K562 (cell line): ENCODE measurements at regions not wholly inside any gene's neighbourhood (a gene's known extent, or its start where the extent isn't known, plus 50 kb on each side); places are given as distances from the start of the nearest gene placed in this dataset.

Source experiments
- ATAC-seq: fragments of 200-7000 bp; cut with Tn5 transposase; 3 replicates; pipeline ENCODE4 v1.9.1; 2020; ENCODE audit warnings: moderate library complexity
- BruUV-seq: library from RNA; stranded (reverse); fragments of 400-500 nt; replicated peaks from 2 replicates; lab custom pipeline; 2021; lab: Mats Ljungman, UMichigan
- CTCF ChIA-PET: fragments of 300-600 bp; formaldehyde crosslinking; extraction: SDS; loops from one replicate; lab custom pipeline; 2021; ENCODE audit warnings: low intra/inter-chr PET ratio; lab: Yijun Ruan, JAX
- POLR2A ChIA-PET: fragments of 300-600, 350-650 bp; sonication (Branson Sonifier 250); formaldehyde crosslinking; extraction: SDS; loops from one replicate; lab custom pipeline; 2021; ENCODE audit warnings: antibody characterized with exemption, inconsistent platforms; lab: Yijun Ruan, JAX
- DNase-seq, 4 experiments: peaks; one replicate each; pipeline versions ENCODE4 v3.0.0 to v3.0.0-alpha.2; 2011 to 2018; ENCODE audit warnings: low spot score in 3 of 4, mixed read lengths in 3 of 4; ENCODE audit errors: extremely low read depth in 1 of 4
- FAIRE-seq: peaks from 2 replicates; lab custom pipeline; 2011; peaks lifted over from hg19 to GRCh38; lab: Jason Lieb, UNC
- H2AFZ ChIP-seq: 2 replicates; pipeline ENCODE4 v1.6.0; 2011; ENCODE audit warnings: low read depth, low read length, control low read depth, inconsistent platforms
- H3K27ac ChIP-seq: fragments of 200-600 bp; 3 replicates; pipeline ENCODE4 v1.8.0; 2011; ENCODE audit warnings: low read depth, mild to moderate bottlenecking, control low read depth, inconsistent platforms, low read length, moderate library complexity, mixed read lengths; ENCODE audit errors: extremely low read depth
- H3K27me3 ChIP-seq, 2 experiments: fragments of 300-600 bp in 1 of 2; 2 replicates in 1 of 2; 3 replicates in 1 of 2; pipeline versions ENCODE4 v1.6.0 to v1.8.0; 2011; ENCODE audit warnings: inconsistent platforms in 2 of 2, low read length in 2 of 2, mild to moderate bottlenecking in 1 of 2, mixed read lengths in 1 of 2, moderate library complexity in 1 of 2; ENCODE audit not compliant: control insufficient read depth in 2 of 2, insufficient read depth in 2 of 2
- H3K36me3 ChIP-seq: fragments of 300-600 bp; 3 replicates; pipeline ENCODE4 v1.8.0; 2011; ENCODE audit warnings: mild to moderate bottlenecking, low read length, inconsistent platforms; ENCODE audit not compliant: control insufficient read depth, insufficient read depth
- H3K4me1 ChIP-seq, 2 experiments: fragments of 200-600 bp in 1 of 2; replicated peaks in 1 of 2; 2 replicates in 1 of 2; 3 replicates in 1 of 2; pipeline versions ENCODE4 v1.5.1 to v1.8.0; 2011; ENCODE audit warnings: inconsistent platforms in 2 of 2, low read length in 2 of 2, mild to moderate bottlenecking in 1 of 2, mixed read lengths in 1 of 2, moderate library complexity in 1 of 2; ENCODE audit not compliant: control insufficient read depth in 2 of 2, insufficient read depth in 2 of 2
- H3K4me2 ChIP-seq: 2 replicates; pipeline ENCODE4 v1.6.1; 2011; ENCODE audit warnings: low read length, control low read depth, inconsistent platforms, mixed read lengths; ENCODE audit not compliant: insufficient read depth
- H3K4me3 ChIP-seq: fragments of 200-600 bp; sonication (generic), shearing (Covaris generic); 2 replicates; pipeline ENCODE4 v1.5.1; 2016; ENCODE audit warnings: control low read depth, inconsistent platforms
- H3K79me2 ChIP-seq: fragments of 200-600 bp; 3 replicates; pipeline ENCODE4 v1.8.0; 2011; ENCODE audit warnings: low read length, inconsistent platforms; ENCODE audit not compliant: control insufficient read depth, insufficient read depth
- H3K9ac ChIP-seq, 2 experiments: 2 replicates each; pipeline versions ENCODE4 v1.6.0 to v1.6.1; 2011; ENCODE audit warnings: low read depth in 2 of 2, low read length in 2 of 2, control low read depth in 1 of 2, inconsistent platforms in 1 of 2, mild to moderate bottlenecking in 1 of 2, mixed read lengths in 1 of 2; ENCODE audit not compliant: insufficient read depth in 1 of 2
- H3K9me1 ChIP-seq: one replicate; pipeline ENCODE4 v1.6.0; 2011; ENCODE audit warnings: inconsistent platforms, mild to moderate bottlenecking, low read length, moderate library complexity; ENCODE audit not compliant: control insufficient read depth, insufficient read depth
- H3K9me3 ChIP-seq: replicated peaks from 2 replicates; pipeline ENCODE4 v1.5.1; 2011; ENCODE audit warnings: low read depth, low read length, inconsistent platforms; ENCODE audit not compliant: control insufficient read depth, insufficient read depth
- H4K20me1 ChIP-seq: replicated peaks from 2 replicates; pipeline ENCODE4 v1.6.1; 2011; ENCODE audit warnings: low read length, inconsistent platforms, mixed read lengths; ENCODE audit not compliant: control insufficient read depth, insufficient read depth
- CBX5 ChIP-seq: IDR thresholded peaks from 2 replicates; pipeline ENCODE4 v1.6.1; 2014; ENCODE audit warnings: low read depth, borderline replicate concordance
- CTCF ChIP-seq, 3 experiments: IDR thresholded peaks in 2 of 3; conservative IDR thresholded peaks in 1 of 3; 2 replicates each; pipeline ENCODE4 v1.5.1; 2011 to 2012; ENCODE audit warnings: low read length in 3 of 3, mild to moderate bottlenecking in 3 of 3, control low read depth in 2 of 3, improper control_type of control experiment in 1 of 3, inconsistent platforms in 1 of 3, low read depth in 1 of 3, mixed read lengths in 1 of 3, moderate library complexity in 1 of 3; ENCODE audit not compliant: insufficient read depth in 2 of 3
- DIDO1 ChIP-seq: fragments of 450-650 bp; IDR thresholded peaks from 2 replicates; pipeline ENCODE4 v1.6.1; 2016; ENCODE audit warnings: low read depth, missing biosample characterization, missing genetic modification characterization
- HNRNPLL ChIP-seq: fragments of 200-400 bp; formaldehyde crosslinking; IDR thresholded peaks from 2 replicates; pipeline ENCODE4 v1.6.1; 2017; ENCODE audit warnings: low read length, low read depth, mild to moderate bottlenecking; ENCODE audit not compliant: poor library complexity, severe bottlenecking
- LARP7 ChIP-seq: fragments of 450-650 bp; IDR thresholded peaks from 2 replicates; pipeline ENCODE4 v1.6.1; 2016
- LCOR ChIP-seq: sonication (generic); formaldehyde crosslinking; IDR thresholded peaks from 2 replicates; pipeline ENCODE4 v1.8.0; 2022; ENCODE audit warnings: mild to moderate bottlenecking, missing genetic modification reagents
- MAZ ChIP-seq, 2 experiments: fragments of 450-650 bp in 1 of 2; sonication (generic) in 1 of 2; formaldehyde crosslinking; IDR thresholded peaks in 1 of 2; conservative IDR thresholded peaks in 1 of 2; 2 replicates each; pipeline versions ENCODE4 v1.4.0 to v1.5.0; 2020; ENCODE audit warnings: mild to moderate bottlenecking in 1 of 2, missing genetic modification reagents in 1 of 2
- PTBP1 ChIP-seq: fragments of 200-400 bp; formaldehyde crosslinking; IDR thresholded peaks from 2 replicates; pipeline ENCODE4 v1.6.1; 2017; ENCODE audit warnings: low read depth, low read length
- TEAD1 ChIP-seq, 2 experiments: fragments of 450-650 bp in 1 of 2; sonication (generic) in 1 of 2; formaldehyde crosslinking; IDR thresholded peaks; 2 replicates each; pipeline versions ENCODE4 v1.4.0 to v1.8.0; 2020 to 2022; ENCODE audit warnings: mild to moderate bottlenecking in 2 of 2, missing genetic modification reagents in 1 of 2
- U2AF1 ChIP-seq: fragments of 200-400 bp; formaldehyde crosslinking; optimal IDR thresholded peaks from 2 replicates; pipeline ENCODE3; 2017; ENCODE audit warnings: mild to moderate bottlenecking, low read depth, low read length, moderate library complexity
- ZNF277 ChIP-seq: fragments of 250-450 bp; sonication (Bioruptor Pico); IDR thresholded peaks from 2 replicates; pipeline ENCODE4 v1.8.0; 2022; ENCODE audit warnings: inconsistent platforms, mild to moderate bottlenecking, moderate library complexity, borderline replicate concordance
- ZNF699 ChIP-seq: fragments of 250-450 bp; sonication (Bioruptor Pico); IDR thresholded peaks from 2 replicates; pipeline ENCODE4 v1.8.0; 2021; ENCODE audit warnings: mild to moderate bottlenecking, moderate library complexity; ENCODE audit not compliant: insufficient replicate concordance
- WGBS: fragments of 100-300 bp; shearing (Covaris generic); methylation state at CpG from one replicate; pipeline ENCODE4 v1.1.6; 2016; ENCODE audit warnings: low coverage, mixed read lengths; ENCODE audit not compliant: insufficient coverage; ENCODE audit errors: missing lambda C conversion rate; 5-methylcytosine and 5-hydroxymethylcytosine counted together
- in situ Hi-C: fragments of 300-500 bp; cut with MboI; formaldehyde crosslinking; loops from 4 replicates; pipeline ENCODE4 v1.15.0; 2018; ENCODE audit warnings: inconsistent platforms, mixed read lengths
- intact Hi-C: fragments of 100-400 bp; cut with micrococcal nuclease; formaldehyde crosslinking; loops from 2 replicates; pipeline ENCODE4 v1.14.2; 2022
- TF ChIP-seq, protein P1 (sequence below): sonication (generic); formaldehyde crosslinking; IDR thresholded peaks from 2 replicates; pipeline ENCODE4 v1.8.1; 2023; ENCODE audit warnings: mild to moderate bottlenecking, missing genetic modification reagents
- TF ChIP-seq, protein P2 (sequence below): fragments of 450-650 bp; formaldehyde crosslinking; IDR thresholded peaks from 2 replicates; pipeline ENCODE4 v1.4.0; 2022; ENCODE audit warnings: mild to moderate bottlenecking, moderate library complexity

- FAIRE-seq (no peak), DNase-seq (no peak), ATAC-seq (no peak)
- TF ChIP-seq, protein P1, sequence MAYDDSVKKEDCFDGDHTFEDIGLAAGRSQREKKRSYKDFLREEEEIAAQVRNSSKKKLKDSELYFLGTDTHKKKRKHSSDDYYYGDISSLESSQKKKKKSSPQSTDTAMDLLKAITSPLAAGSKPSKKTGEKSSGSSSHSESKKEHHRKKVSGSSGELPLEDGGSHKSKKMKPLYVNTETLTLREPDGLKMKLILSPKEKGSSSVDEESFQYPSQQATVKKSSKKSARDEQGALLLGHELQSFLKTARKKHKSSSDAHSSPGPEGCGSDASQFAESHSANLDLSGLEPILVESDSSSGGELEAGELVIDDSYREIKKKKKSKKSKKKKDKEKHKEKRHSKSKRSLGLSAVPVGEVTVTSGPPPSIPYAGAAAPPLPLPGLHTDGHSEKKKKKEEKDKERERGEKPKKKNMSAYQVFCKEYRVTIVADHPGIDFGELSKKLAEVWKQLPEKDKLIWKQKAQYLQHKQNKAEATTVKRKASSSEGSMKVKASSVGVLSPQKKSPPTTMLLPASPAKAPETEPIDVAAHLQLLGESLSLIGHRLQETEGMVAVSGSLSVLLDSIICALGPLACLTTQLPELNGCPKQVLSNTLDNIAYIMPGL (CRISPR knock-in tag) = no peak
- TF ChIP-seq MAZ (CRISPR knock-in tag; conservative IDR thresholded peaks at IDR 0.05 in 1 of 2, IDR thresholded peaks at IDR 0.05 in 1 of 2) = no peak
- no peak for TF ChIP-seq ZNF277 (CRISPR knock-in tag)
- TF ChIP-seq LARP7 = no peak
- no peak for TF ChIP-seq U2AF1
- TF ChIP-seq CTCF (IDR thresholded peaks at IDR 0.05 in 2 of 3, conservative IDR thresholded peaks at IDR 0.05 in 1 of 3; ENCODE audit: insufficient read depth in 2 of 3, low read depth in 1 of 3, low read length in 3 of 3) = no peak
- TF ChIP-seq CBX5 = no peak
- no peak for TF ChIP-seq PTBP1
- no peak for TF ChIP-seq LCOR (CRISPR knock-in tag)
- no peak for TF ChIP-seq TEAD1 (CRISPR knock-in tag; IDR thresholded peaks at IDR 0.05)
- TF ChIP-seq ZNF699 = no peak
- TF ChIP-seq, protein P2, sequence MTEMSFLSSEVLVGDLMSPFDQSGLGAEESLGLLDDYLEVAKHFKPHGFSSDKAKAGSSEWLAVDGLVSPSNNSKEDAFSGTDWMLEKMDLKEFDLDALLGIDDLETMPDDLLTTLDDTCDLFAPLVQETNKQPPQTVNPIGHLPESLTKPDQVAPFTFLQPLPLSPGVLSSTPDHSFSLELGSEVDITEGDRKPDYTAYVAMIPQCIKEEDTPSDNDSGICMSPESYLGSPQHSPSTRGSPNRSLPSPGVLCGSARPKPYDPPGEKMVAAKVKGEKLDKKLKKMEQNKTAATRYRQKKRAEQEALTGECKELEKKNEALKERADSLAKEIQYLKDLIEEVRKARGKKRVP (CRISPR knock-in tag) = no peak
- TF ChIP-seq DIDO1 (tag) = no peak
- no peak for TF ChIP-seq HNRNPLL
- no TSS peak for BruUV-seq
- POLR2A ChIA-PET = no interaction called here
- no peaks in the 10 kb centered on the region for H4K20me1 ChIP-seq
- H3K9ac ChIP-seq = no peak overlapping the region
- no peaks in the 10 kb centered on the region for H3K27me3 ChIP-seq
- in situ Hi-C loops (no loop called here), intact Hi-C loops (no loop called here)
- H3K4me1 ChIP-seq = no peaks in the 10 kb centered on the region
- no peak overlapping the region for H3K4me3 ChIP-seq
- no peaks in the 10 kb centered on the region for H3K36me3 ChIP-seq
- CTCF ChIA-PET = no interaction called here
- no peaks in the 10 kb centered on the region for H3K79me2 ChIP-seq
- H3K27ac ChIP-seq = no peak overlapping the region
- H2AFZ ChIP-seq = no peak overlapping the region
- 0% methylated on average over 2 of the region's 2 CpGs for WGBS
- H3K9me1 ChIP-seq = no peaks in the 10 kb centered on the region
- no peaks in the 10 kb centered on the region for H3K9me3 ChIP-seq
- no peak overlapping the region for H3K4me2 ChIP-seq
Observed at GRCh38 chr3:181971424-181971823, 259.7 kb downstream of the SOX2 start.
